SK-N-SH treated with all-trans-retinoic acid at 6 μM for 48 hours (cell line): ENCODE measurements at regions not wholly inside any gene's neighbourhood (a gene's known extent, or its start where the extent isn't known, plus 50 kb on each side); places are given as distances from the start of the nearest gene placed in this dataset.

Source experiments
- CREB5 ChIP-seq: fragments of 250-450 bp; sonication (Bioruptor Pico); IDR thresholded peaks from 2 replicates; pipeline ENCODE4 v1.5.1; 2020; ENCODE audit warnings: low read depth, mild to moderate bottlenecking, moderate library complexity
- CSDC2 ChIP-seq: fragments of 250-450 bp; sonication (Bioruptor Pico); IDR thresholded peaks from 2 replicates; pipeline ENCODE4 v1.5.0; 2020; ENCODE audit warnings: mild to moderate bottlenecking, moderate library complexity
- GLIS3 ChIP-seq: fragments of 250-450 bp; sonication (Bioruptor Pico); IDR thresholded peaks from 2 replicates; pipeline ENCODE4 v1.5.0; 2020; ENCODE audit warnings: mild to moderate bottlenecking, moderate library complexity
- OSR1 ChIP-seq: fragments of 250-450 bp; sonication (Bioruptor Pico); IDR thresholded peaks from 2 replicates; pipeline ENCODE4 v1.8.0; 2022; ENCODE audit warnings: moderate library complexity, mild to moderate bottlenecking, inconsistent platforms
- PATZ1 ChIP-seq: fragments of 250-450 bp; sonication (Bioruptor Pico); IDR thresholded peaks from 2 replicates; pipeline ENCODE4 v1.8.0; 2020; ENCODE audit warnings: mild to moderate bottlenecking, moderate library complexity, borderline replicate concordance
- POU6F1 ChIP-seq: fragments of 250-450 bp; sonication (Bioruptor Pico); IDR thresholded peaks from 2 replicates; pipeline ENCODE4 v1.8.0; 2021; ENCODE audit warnings: low read depth, mild to moderate bottlenecking, moderate library complexity, borderline replicate concordance
- PPARA ChIP-seq: fragments of 250-450 bp; sonication (Bioruptor Pico); IDR thresholded peaks from 2 replicates; pipeline ENCODE4 v1.5.0; 2020; ENCODE audit warnings: mild to moderate bottlenecking, borderline replicate concordance
- TCF4 ChIP-seq: fragments of 250-450 bp; sonication (Bioruptor Pico); IDR thresholded peaks from 2 replicates; pipeline ENCODE4 v1.8.0; 2021; ENCODE audit warnings: mild to moderate bottlenecking, moderate library complexity, borderline replicate concordance
- ZFP3 ChIP-seq: fragments of 250-450 bp; sonication (Bioruptor Pico); IDR thresholded peaks from 2 replicates; pipeline ENCODE4 v1.5.0; 2020; ENCODE audit warnings: mild to moderate bottlenecking, moderate library complexity
- ZFP30 ChIP-seq: fragments of 450-650 bp; formaldehyde crosslinking; IDR thresholded peaks from 2 replicates; pipeline ENCODE4 v1.5.0; 2022; ENCODE audit warnings: mild to moderate bottlenecking, moderate library complexity
- ZNF70 ChIP-seq: fragments of 450-650 bp; formaldehyde crosslinking; IDR thresholded peaks from 2 replicates; pipeline ENCODE4 v1.5.0; 2020; ENCODE audit warnings: mild to moderate bottlenecking, moderate library complexity
- ZNF8 ChIP-seq: fragments of 450-650 bp; formaldehyde crosslinking; IDR thresholded peaks from 2 replicates; pipeline ENCODE4 v1.5.0; 2020; ENCODE audit warnings: mild to moderate bottlenecking, moderate library complexity

- TF ChIP-seq PATZ1 (CRISPR knock-in tag) (no peak), PPARA (no peak), CREB5 (no peak), ZNF70 (no peak), TCF4 (no peak), OSR1 (no peak), CSDC2 (CRISPR knock-in tag) (no peak), POU6F1 (CRISPR knock-in tag) (no peak), ZFP3 (no peak), GLIS3 (CRISPR knock-in tag) (no peak), ZNF8 (CRISPR knock-in tag) (no peak), ZFP30 (CRISPR knock-in tag) (no peak)
These were observed 67.2 kb upstream of the IFNAR2 start for GRCh38 chr21:33162436-33162951.
